D721Med (cell line): ENCODE measurements at regions not wholly inside any gene's neighbourhood (a gene's known extent, or its start where the extent isn't known, plus 50 kb on each side); places are given as distances from the start of the nearest gene placed in this dataset.

Source experiments
- DNase-seq: peaks from one replicate; pipeline ENCODE4 v3.0.0; 2011; ENCODE audit warnings: low spot score; ENCODE audit not compliant: insufficient read length
- FAIRE-seq: peaks from 2 replicates; lab custom pipeline; 2011; peaks lifted over from hg19 to GRCh38; lab: Jason Lieb, UNC
- CTCF ChIP-seq: IDR thresholded peaks from 2 replicates; pipeline ENCODE4 v1.5.1; 2012; ENCODE audit warnings: mild to moderate bottlenecking, control low read depth; ENCODE audit not compliant: insufficient read depth; ENCODE audit errors: missing control alignments

DNA sequence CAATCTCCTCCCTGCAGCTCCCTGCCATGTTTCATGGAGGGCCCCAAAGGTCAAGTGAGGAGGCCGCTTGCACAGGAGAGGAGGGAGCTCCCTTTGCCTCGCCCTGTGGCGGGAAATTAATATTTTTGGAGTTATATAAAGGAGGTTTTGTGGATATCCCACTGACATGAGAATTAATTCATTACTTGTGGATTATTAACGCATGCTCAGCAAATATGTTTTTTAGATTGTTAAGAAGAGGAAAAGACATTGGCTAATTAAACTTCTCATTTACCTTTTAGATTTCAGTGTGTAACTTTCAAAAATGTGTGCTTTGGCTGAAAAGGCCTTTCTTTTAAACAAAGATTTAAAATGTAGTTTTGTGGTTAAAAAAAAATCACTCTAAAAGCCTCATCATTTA lies 474.0 kb downstream of the SOCS6 start:
- no peak for DNase-seq
- FAIRE-seq, result no peak
- no peak for TF ChIP-seq CTCF

GRCh38 chr18:70758780-70759179 lies 469.9 kb downstream of the SOCS6 start:
- DNase-seq (no peak), FAIRE-seq (no peak)
- no peak for TF ChIP-seq CTCF

- TF ChIP-seq CTCF, result no peak
- FAIRE-seq (peak; percentile 38), DNase-seq (no peak)
Observed at GRCh38 chr18:70754486-70754885, 465.6 kb downstream of the SOCS6 start.

DNA sequence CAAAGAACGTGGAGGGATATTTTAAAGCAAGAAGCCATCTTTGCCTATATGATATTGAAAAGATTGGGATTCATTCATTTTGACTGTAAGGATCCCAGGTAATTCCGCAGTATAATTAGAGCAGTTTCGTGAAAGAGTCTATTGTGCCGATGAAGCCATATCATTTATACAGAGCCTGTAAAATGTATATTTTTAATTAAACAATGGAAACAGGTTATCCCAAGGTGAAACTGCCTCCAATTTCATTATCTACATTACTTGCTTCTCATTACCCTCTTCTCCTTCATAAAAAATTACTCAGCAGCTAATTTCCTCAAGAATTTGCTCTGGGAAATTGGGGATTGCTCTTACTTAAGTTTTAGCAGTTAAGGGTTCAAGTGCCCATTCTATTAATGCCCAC lies 444.1 kb downstream of the SOCS6 start:
- no peak for TF ChIP-seq CTCF
- peak; percentile 44 for FAIRE-seq
- no peak for DNase-seq

GRCh38 chr18:70732188-70732587 lies 443.3 kb downstream of the SOCS6 start:
- FAIRE-seq (no peak), DNase-seq (no peak)
- TF ChIP-seq CTCF, result no peak

DNA sequence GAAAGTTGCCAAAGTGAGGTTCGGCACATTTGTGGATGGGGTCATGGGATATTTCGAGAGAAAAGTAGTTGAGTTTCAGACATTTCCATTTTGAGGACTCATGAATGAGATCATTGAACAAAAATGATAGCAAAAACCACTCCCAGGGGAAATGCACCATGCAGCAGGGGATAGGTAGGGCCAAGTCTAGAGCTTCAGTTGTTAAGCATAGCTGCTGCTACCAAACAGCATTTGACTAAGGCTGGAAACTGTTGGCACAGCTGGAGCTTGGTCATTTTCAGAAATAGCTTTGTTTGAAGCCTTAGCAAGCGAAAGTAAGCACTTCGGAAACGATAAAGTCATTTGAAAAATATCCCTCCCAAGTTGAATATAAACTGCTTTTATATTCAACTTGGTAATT lies 431.8 kb downstream of the SOCS6 start:
- DNase-seq, result no peak
- no peak for FAIRE-seq
- no peak for TF ChIP-seq CTCF

DNA sequence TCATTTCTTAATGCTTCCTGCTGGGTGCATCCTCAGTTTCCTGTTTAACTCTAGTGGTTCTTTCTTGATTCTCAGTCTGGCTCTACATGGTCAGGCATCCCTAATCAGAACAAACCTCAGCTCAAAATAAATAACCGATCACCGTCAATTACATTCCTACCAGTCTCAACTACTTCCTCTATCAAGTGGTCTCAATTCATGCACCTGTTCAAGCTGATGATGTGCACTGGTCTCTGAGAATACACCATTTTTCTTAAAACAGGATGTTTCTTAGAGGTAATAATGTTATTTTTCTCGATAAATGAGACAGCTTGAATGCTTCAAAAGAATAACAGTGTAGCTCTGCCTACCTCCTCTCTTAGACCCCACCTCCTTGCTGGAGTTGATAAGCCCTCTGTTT lies 420.9 kb downstream of the SOCS6 start:
- peak; percentile 55 for FAIRE-seq
- TF ChIP-seq CTCF, result no peak
- no peak for DNase-seq
